GM10248 (cell line): ENCODE measurements at regions not wholly inside any gene's neighbourhood (a gene's known extent, or its start where the extent isn't known, plus 50 kb on each side); places are given as distances from the start of the nearest gene placed in this dataset.
"Not testable (repeated sequence)": the region's sequence is repeated elsewhere in the genome, so short reads cannot be mapped to it uniquely, and the experiment has no call there.

Experiments used
- CTCF ChIA-PET: fragments of 300-600 bp; sonication (Branson Sonifier 250); formaldehyde crosslinking; extraction: SDS; loops from one replicate; lab custom pipeline; 2021; ENCODE audit warnings: antibody characterized with exemption; lab: Yijun Ruan, JAX
- POLR2A ChIA-PET: fragments of 350-650 bp; sonication (Branson Sonifier 250); formaldehyde crosslinking; extraction: SDS; loops from one replicate; lab custom pipeline; 2020; ENCODE audit warnings: antibody characterized with exemption; lab: Yijun Ruan, JAX
- DNase-seq: peaks from one replicate; pipeline ENCODE4 v3.0.0; 2012; ENCODE audit errors: extremely low spot score
- TF ChIP-seq, protein P1 (sequence below): IDR thresholded peaks from 2 replicates; pipeline ENCODE4 v1.5.1; 2012; ENCODE audit warnings: mild to moderate bottlenecking, low read depth; ENCODE audit errors: extremely low read depth, missing control alignments, control extremely low read depth

DNA sequence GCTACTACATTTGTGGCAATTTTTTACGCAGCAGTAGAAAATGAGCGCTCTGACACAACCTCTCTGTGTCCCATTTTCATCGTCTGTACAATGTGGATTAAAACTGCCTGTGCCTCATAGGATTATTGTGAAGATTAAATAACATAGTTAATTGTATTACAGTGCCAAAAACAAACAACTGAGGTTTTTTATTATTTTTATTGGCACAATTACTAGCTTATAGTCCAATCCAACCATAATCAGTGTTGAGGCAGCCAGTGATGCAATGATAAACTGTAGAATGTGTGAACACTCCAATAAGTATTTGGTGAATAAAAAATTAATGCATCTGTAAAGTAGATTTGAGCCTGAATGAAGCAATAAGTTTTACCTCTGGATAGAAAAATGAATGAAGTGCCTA is 588.3 kb downstream of the DNAH5 start:
- no peak for DNase-seq
- TF ChIP-seq, protein P1, sequence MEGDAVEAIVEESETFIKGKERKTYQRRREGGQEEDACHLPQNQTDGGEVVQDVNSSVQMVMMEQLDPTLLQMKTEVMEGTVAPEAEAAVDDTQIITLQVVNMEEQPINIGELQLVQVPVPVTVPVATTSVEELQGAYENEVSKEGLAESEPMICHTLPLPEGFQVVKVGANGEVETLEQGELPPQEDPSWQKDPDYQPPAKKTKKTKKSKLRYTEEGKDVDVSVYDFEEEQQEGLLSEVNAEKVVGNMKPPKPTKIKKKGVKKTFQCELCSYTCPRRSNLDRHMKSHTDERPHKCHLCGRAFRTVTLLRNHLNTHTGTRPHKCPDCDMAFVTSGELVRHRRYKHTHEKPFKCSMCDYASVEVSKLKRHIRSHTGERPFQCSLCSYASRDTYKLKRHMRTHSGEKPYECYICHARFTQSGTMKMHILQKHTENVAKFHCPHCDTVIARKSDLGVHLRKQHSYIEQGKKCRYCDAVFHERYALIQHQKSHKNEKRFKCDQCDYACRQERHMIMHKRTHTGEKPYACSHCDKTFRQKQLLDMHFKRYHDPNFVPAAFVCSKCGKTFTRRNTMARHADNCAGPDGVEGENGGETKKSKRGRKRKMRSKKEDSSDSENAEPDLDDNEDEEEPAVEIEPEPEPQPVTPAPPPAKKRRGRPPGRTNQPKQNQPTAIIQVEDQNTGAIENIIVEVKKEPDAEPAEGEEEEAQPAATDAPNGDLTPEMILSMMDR = no peak
- ChIA-PET CTCF (no interaction called here), POLR2A (no interaction called here)

DNA sequence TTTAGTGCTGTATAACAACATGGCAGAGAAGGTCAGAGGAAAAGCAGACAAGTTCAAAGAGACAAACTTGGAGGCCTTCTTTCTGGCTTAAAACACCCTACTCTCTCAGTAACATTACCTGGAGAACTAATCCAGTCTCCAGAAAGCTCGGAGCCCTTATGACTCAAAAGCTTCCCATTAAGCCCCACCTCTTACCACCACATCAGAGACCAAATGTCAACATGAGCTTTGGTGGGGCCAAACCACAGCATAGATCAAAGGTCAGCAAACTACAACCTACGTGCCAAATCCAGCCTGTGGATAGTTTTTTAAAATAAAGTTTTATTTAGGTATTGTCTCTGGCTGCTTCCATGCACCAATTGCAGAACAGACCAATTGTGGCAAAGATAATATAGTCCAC is 589.9 kb downstream of the DNAH5 start:
- no peak for DNase-seq
- ChIA-PET POLR2A (no interaction called here), CTCF (interaction anchor here (1.6 to 2.0 kb wide), 2 partner anchors 26 to 33 kb away, joined by 3 to 8 read pairs; no protein-coding TSS in a partner anchor)
- TF ChIP-seq, protein P1 = no peak

GRCh38 chr5:13350767-13351166 is 593.7 kb downstream of the DNAH5 start:
- TF ChIP-seq, protein P1 = no peak
- POLR2A ChIA-PET = no interaction called here
- no peak for DNase-seq
- CTCF ChIA-PET = no interaction called here

- ChIA-PET CTCF (no interaction called here), POLR2A (no interaction called here)
- TF ChIP-seq, protein P1 = no peak
- DNase-seq = no peak
Measured at GRCh38 chr5:13348568-13348967, 595.9 kb downstream of the DNAH5 start.

GRCh38 chr5:13346401-13346800 is 598.1 kb downstream of the DNAH5 start:
- ChIA-PET POLR2A (no interaction called here), CTCF (interaction anchor here (0.9 kb wide), 1 partner anchor 13 kb away, joined by 3 read pairs; no protein-coding TSS in a partner anchor)
- DNase-seq = no peak
- TF ChIP-seq, protein P1 = no peak

DNA sequence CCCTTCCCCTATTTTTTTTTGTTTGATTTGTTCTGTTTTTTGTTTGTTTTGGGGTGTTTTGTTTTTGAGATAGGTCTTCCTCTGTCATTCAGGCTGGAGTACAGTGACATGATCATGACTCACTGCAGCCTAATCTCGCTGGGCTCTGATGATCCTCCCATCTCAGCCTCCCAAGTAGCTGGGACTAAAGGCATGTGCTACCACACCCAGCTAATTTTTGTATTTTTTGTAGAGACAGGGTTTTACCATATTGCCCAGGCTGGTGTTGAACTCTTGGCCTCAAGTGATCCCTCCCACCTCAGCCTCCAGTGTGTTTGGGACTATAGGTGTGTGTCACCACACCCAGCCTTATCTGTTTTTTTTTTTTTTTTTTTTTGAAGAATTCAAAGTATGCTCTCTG is 605.4 kb downstream of the DNAH5 start:
- CTCF ChIA-PET = no interaction called here
- no peak for DNase-seq
- POLR2A ChIA-PET = no interaction called here
- TF ChIP-seq, protein P1 = no peak

GRCh38 chr5:13335026-13335425 is 609.5 kb downstream of the DNAH5 start:
- CTCF ChIA-PET, POLR2A ChIA-PET, DNase-seq: not testable (repeated sequence)
